ENCODE measurements at regions not wholly inside any gene's neighbourhood (a gene's known extent, or its start where the extent isn't known, plus 50 kb on each side); places are given as distances from the start of the nearest gene placed in this dataset.
"Not testable (repeated sequence)": the region's sequence is repeated elsewhere in the genome, so short reads cannot be mapped to it uniquely, and the experiment has no call there.

- H3K9me2 ChIP-seq (ENCODE audit: insufficient read depth), result no peaks in the 10 kb centered on the region
- no peak overlapping the region for H3K4me3 Mint-ChIP-seq
- no peaks in the 10 kb centered on the region for H3K27me3 Mint-ChIP-seq (ENCODE audit: insufficient read depth, low read depth, poor library complexity)
- H3K27me3 ChIP-seq (ENCODE audit: insufficient read depth), result no peaks in the 10 kb centered on the region
- no peak overlapping the region for H3K27ac Mint-ChIP-seq
- TF ChIP-seq REST (IDR thresholded peaks at IDR 0.05; ENCODE audit: unreplicated experiment), result no peak
- no peaks in the 10 kb centered on the region for H3K36me3 ChIP-seq (ENCODE audit: insufficient read depth)
- no peak overlapping the region for H3K4me2 ChIP-seq
- H3K4me3 ChIP-seq, result no peak overlapping the region
- DNase-seq (ENCODE audit: low spot score) (no peak), ATAC-seq (no peak)
- H3K4me1 ChIP-seq (ENCODE audit: insufficient read depth), result no peaks in the 10 kb centered on the region
- peaks cover 4% of the 10 kb centered on the region; the same call in 1 of the 3 replicates for H3K9me3 Mint-ChIP-seq
- H3K36me3 Mint-ChIP-seq (ENCODE audit: low read depth), result no peaks in the 10 kb centered on the region; the same call in 2 of the 3 replicates
- H2AFZ ChIP-seq, result no peak overlapping the region
- H4K20me1 ChIP-seq (replicated peaks; ENCODE audit: insufficient read depth), result no peaks in the 10 kb centered on the region
- no peaks in the 10 kb centered on the region for H3K4me1 Mint-ChIP-seq
- no peaks in the 10 kb centered on the region for H3K79me2 ChIP-seq (replicated peaks; ENCODE audit: insufficient read depth)
- no peaks in the 10 kb centered on the region for H3F3A ChIP-seq (replicated peaks; ENCODE audit: low read depth)
- H3K27ac ChIP-seq (ENCODE audit: low read depth), result no peak overlapping the region
These were observed 349.1 kb downstream of the NYAP2 start for GRCh38 chr2:225748609-225749008.

GRCh38 chr2:225743996-225744395 lies 344.5 kb downstream of the NYAP2 start:
- H3K36me3 ChIP-seq (ENCODE audit: insufficient read depth); H3K27me3 Mint-ChIP-seq (ENCODE audit: insufficient read depth, low read depth, poor library complexity); H3K27me3 ChIP-seq (ENCODE audit: insufficient read depth); H3F3A ChIP-seq (replicated peaks; ENCODE audit: low read depth); H3K9me3 Mint-ChIP-seq; H3K4me1 ChIP-seq (ENCODE audit: insufficient read depth); H3K4me3 Mint-ChIP-seq; H3K27ac Mint-ChIP-seq; H4K20me1 ChIP-seq (replicated peaks; ENCODE audit: insufficient read depth); ATAC-seq; H3K4me1 Mint-ChIP-seq; H3K9me2 ChIP-seq (ENCODE audit: insufficient read depth); H3K27ac ChIP-seq (ENCODE audit: low read depth); H3K36me3 Mint-ChIP-seq (ENCODE audit: low read depth); H3K79me2 ChIP-seq (replicated peaks; ENCODE audit: insufficient read depth): not testable (repeated sequence)
- Histone ChIP-seq H2AFZ (peak overlapping the region; percentile 85), H3K4me2 (peak overlapping the region; percentile 57; the same call in 1 of the 2 replicates), H3K4me3 (peak overlapping the region; percentile 44)
- peak; percentile 47 for DNase-seq (ENCODE audit: low spot score)

- H3K27me3 ChIP-seq (ENCODE audit: insufficient read depth), result no peaks in the 10 kb centered on the region
- no peaks in the 10 kb centered on the region for H3K4me1 ChIP-seq (ENCODE audit: insufficient read depth)
- no peak for TF ChIP-seq POLR2AphosphoS5 (IDR thresholded peaks at IDR 0.05; ENCODE audit: low read depth)
- DNase-seq (ENCODE audit: low spot score), result no peak
- H3K79me2 ChIP-seq (replicated peaks; ENCODE audit: insufficient read depth), result no peaks in the 10 kb centered on the region
- H3F3A ChIP-seq (replicated peaks; ENCODE audit: low read depth), result no peaks in the 10 kb centered on the region
- no peak overlapping the region for H3K27ac ChIP-seq (ENCODE audit: low read depth)
- H3K9me2 ChIP-seq (ENCODE audit: insufficient read depth), result no peaks in the 10 kb centered on the region
- Mint-ChIP-seq H3K36me3 (ENCODE audit: low read depth) (no peaks in the 10 kb centered on the region; the same call in 2 of the 3 replicates), H3K9me3 (peaks cover 4% of the 10 kb centered on the region; the same call in 1 of the 3 replicates), H3K27ac (no peak overlapping the region), H3K27me3 (ENCODE audit: insufficient read depth, low read depth, poor library complexity) (no peaks in the 10 kb centered on the region), H3K4me1 (no peaks in the 10 kb centered on the region), H3K4me3 (no peak overlapping the region)
- H4K20me1 ChIP-seq (replicated peaks; ENCODE audit: insufficient read depth), result no peaks in the 10 kb centered on the region
- no peak for ATAC-seq
- H3K4me2 ChIP-seq, result no peak overlapping the region
- no peak overlapping the region for H3K4me3 ChIP-seq
- H2AFZ ChIP-seq, result peak overlapping the region; percentile 85; the same call in 1 of the 2 replicates
- H3K36me3 ChIP-seq (ENCODE audit: insufficient read depth), result no peaks in the 10 kb centered on the region
These were observed 343.0 kb downstream of the NYAP2 start for GRCh38 chr2:225742487-225742886.
